ENCODE measurements at regions not wholly inside any gene's neighbourhood (a gene's known extent, or its start where the extent isn't known, plus 50 kb on each side); places are given as distances from the start of the nearest gene placed in this dataset.

GRCh38 chr9:88732128-88732527, 197.2 kb downstream of the NXNL2 start (continued):
- TF ChIP-seq ZBTB34 (CRISPR knock-in tag; IDR thresholded peaks at IDR 0.05), result no peak
- TF ChIP-seq BHLHE40 (IDR thresholded peaks at IDR 0.05; ENCODE audit: low read length), result no peak
- TF ChIP-seq, protein P1, sequence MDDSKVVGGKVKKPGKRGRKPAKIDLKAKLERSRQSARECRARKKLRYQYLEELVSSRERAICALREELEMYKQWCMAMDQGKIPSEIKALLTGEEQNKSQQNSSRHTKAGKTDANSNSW (CRISPR knock-in tag; IDR thresholded peaks at IDR 0.05; ENCODE audit: borderline replicate concordance), result no peak
- TF ChIP-seq MYC (CRISPR knock-in tag; IDR thresholded peaks at IDR 0.05; ENCODE audit: borderline replicate concordance), result no peak

DNA sequence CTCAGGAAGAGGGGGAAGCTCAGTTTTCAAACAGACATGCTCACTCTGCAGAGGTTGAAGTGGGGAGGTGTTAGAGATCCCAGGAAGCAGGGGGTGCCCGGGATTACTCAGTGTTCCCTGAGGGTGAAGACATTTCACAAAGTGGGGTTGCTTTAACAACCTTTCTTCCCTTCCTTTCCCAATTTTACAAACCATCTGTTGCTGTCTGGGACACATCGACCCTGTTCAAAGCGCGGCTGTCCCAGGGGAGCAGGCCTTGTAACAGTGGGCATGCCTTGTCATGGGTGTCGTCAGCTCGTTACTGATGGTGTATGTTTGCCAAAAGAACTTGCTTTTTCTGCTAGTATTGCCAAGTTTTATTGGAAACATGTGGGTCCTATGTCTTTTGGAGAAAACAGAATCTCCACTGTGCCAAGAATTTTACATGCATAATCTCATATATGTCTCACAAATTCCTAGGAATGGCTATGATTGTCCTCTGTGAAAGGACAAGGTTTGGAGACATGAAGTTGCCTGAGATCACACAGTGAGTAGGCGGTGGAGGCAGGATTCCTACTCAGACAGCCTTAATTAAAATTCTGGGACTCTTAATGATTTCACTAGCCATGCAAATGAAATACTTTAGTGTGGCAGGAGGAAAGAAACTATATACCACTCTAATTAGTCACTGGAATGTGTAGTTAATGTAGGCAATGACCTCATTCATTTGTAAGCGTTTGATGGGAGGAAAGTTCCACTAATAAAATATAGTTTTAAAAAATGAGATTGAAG, 198.9 kb downstream of the NXNL2 start:
- intact Hi-C loops (cut with micrococcal nuclease; ENCODE audit: unreplicated experiment) (no loop called here), in situ Hi-C loops (cut with HindIII; ENCODE audit: extremely low pct_ligation_motif_present, low pct_unique_long_range_greater_than_20kb) (no loop called here)
- ATAC-seq (no peak), FAIRE-seq (no peak), DNase-seq (ENCODE audit: low spot score) (no peak)
- Histone ChIP-seq H3K27ac (ENCODE audit: extremely low read length, insufficient read depth, low read length) (no peak overlapping the region), H2AFZ (ENCODE audit: low read length) (no peak overlapping the region), H3K4me1 (ENCODE audit: insufficient read depth, low read length) (no peaks in the 10 kb centered on the region), H3K9ac (ENCODE audit: insufficient read depth, low read depth, low read length) (no peak overlapping the region), H3K36me3 (replicated peaks in 1 of 2; ENCODE audit: control insufficient read depth in 1 of 2, insufficient read depth in 2 of 2, low read length in 2 of 2) (no peaks in the 10 kb centered on the region), H3K4me2 (ENCODE audit: low read depth, low read length) (no peak overlapping the region), H4K20me1 (ENCODE audit: insufficient read depth, low read length) (no peaks in the 10 kb centered on the region), H3K79me2 (ENCODE audit: insufficient read depth, low read length) (no peaks in the 10 kb centered on the region), H3K4me3 (replicated peaks in 1 of 3; ENCODE audit: insufficient read depth in 1 of 3, low read depth in 2 of 3, low read length in 3 of 3) (no peak overlapping the region), H3K9me3 (ENCODE audit: low read length) (peaks cover 8% of the 10 kb centered on the region; the same call in 1 of the 2 replicates), H3K27me3 (ENCODE audit: control insufficient read depth in 1 of 2, insufficient read depth in 2 of 2, low read length in 2 of 2) (no peaks in the 10 kb centered on the region; a peak in 3 of 5 replicates)
- POLR2A ChIA-PET, result no interaction called here
- WGBS (ENCODE audit: low lambda C conversion rate), result 56% methylated on average over 8 of the region's 8 CpGs
- CTCF ChIA-PET (ENCODE audit: low intra/inter-chr PET ratio, low total read pairs), result no interaction called here
- BruUV-seq (replicated peaks), result no TSS peak
- TF ChIP-seq ZNF234 (CRISPR knock-in tag; conservative IDR thresholded peaks at IDR 0.05), result no peak
- no peak for TF ChIP-seq SETDB1 (CRISPR knock-in tag; IDR thresholded peaks at IDR 0.05; ENCODE audit: borderline replicate concordance)
- no peak for TF ChIP-seq FOXK2 (IDR thresholded peaks at IDR 0.05)
- no peak for TF ChIP-seq FOXJ3 (CRISPR knock-in tag; IDR thresholded peaks at IDR 0.05; ENCODE audit: borderline replicate concordance)
- TF ChIP-seq ERF (CRISPR knock-in tag; IDR thresholded peaks at IDR 0.05), result no peak
- TF ChIP-seq PHF20 (CRISPR knock-in tag; IDR thresholded peaks at IDR 0.05), result no peak
- no peak for TF ChIP-seq ZNF761 (CRISPR knock-in tag; conservative IDR thresholded peaks at IDR 0.05)
- no peak for TF ChIP-seq ZKSCAN5 (CRISPR knock-in tag; IDR thresholded peaks at IDR 0.05)
- no peak for TF ChIP-seq TOE1 (CRISPR knock-in tag; IDR thresholded peaks at IDR 0.05)
- TF ChIP-seq, protein P2, sequence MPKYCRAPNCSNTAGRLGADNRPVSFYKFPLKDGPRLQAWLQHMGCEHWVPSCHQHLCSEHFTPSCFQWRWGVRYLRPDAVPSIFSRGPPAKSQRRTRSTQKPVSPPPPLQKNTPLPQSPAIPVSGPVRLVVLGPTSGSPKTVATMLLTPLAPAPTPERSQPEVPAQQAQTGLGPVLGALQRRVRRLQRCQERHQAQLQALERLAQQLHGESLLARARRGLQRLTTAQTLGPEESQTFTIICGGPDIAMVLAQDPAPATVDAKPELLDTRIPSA (CRISPR knock-in tag; IDR thresholded peaks at IDR 0.05; ENCODE audit: borderline replicate concordance), result no peak
- no peak for TF ChIP-seq SNAPC5 (CRISPR knock-in tag; IDR thresholded peaks at IDR 0.05; ENCODE audit: borderline replicate concordance)
- TF ChIP-seq U2AF1 (optimal IDR thresholded peaks at IDR 0.05; ENCODE audit: low read depth, low read length), result no peak
- TF ChIP-seq PAXIP1 (CRISPR knock-in tag; conservative IDR thresholded peaks at IDR 0.05), result no peak
- no peak for TF ChIP-seq ZNF317 (CRISPR knock-in tag; IDR thresholded peaks at IDR 0.05)
